ES-I3 (cell line): ENCODE measurements at regions not wholly inside any gene's neighbourhood (a gene's known extent, or its start where the extent isn't known, plus 50 kb on each side); places are given as distances from the start of the nearest gene placed in this dataset.

Experiments
- H3K36me3 ChIP-seq: 2 replicates; pipeline ENCODE4 v1.6.1; 2013; ENCODE audit warnings: mild to moderate bottlenecking, low read length, control low read depth, moderate library complexity; ENCODE audit not compliant: insufficient read depth
- H3K4me1 ChIP-seq: 2 replicates; pipeline ENCODE4 v1.6.1; 2013; ENCODE audit warnings: mild to moderate bottlenecking, control low read depth, low read length; ENCODE audit not compliant: insufficient read depth
- H3K9ac ChIP-seq: 2 replicates; pipeline ENCODE4 v1.6.1; 2013; ENCODE audit warnings: low read depth, mild to moderate bottlenecking, low read length, moderate library complexity
- H3K9me3 ChIP-seq: 2 replicates; pipeline ENCODE4 v1.6.1; 2013; ENCODE audit warnings: mild to moderate bottlenecking, low read length, moderate library complexity; ENCODE audit not compliant: control insufficient read depth, insufficient read depth

- Histone ChIP-seq H3K4me1 (no peaks in the 10 kb centered on the region), H3K36me3 (no peaks in the 10 kb centered on the region), H3K9me3 (no peaks in the 10 kb centered on the region), H3K9ac (no peak overlapping the region)
These were observed 308.9 kb downstream of the BTG1 start for GRCh38 chr12:91836696-91837095.

GRCh38 chr12:91836264-91836663 lies 309.4 kb downstream of the BTG1 start:
- H3K9me3 ChIP-seq = no peaks in the 10 kb centered on the region
- H3K36me3 ChIP-seq = no peaks in the 10 kb centered on the region
- H3K9ac ChIP-seq = no peak overlapping the region
- no peaks in the 10 kb centered on the region for H3K4me1 ChIP-seq

- no peaks in the 10 kb centered on the region for H3K36me3 ChIP-seq
- H3K9ac ChIP-seq = no peak overlapping the region
- no peaks in the 10 kb centered on the region for H3K9me3 ChIP-seq
- H3K4me1 ChIP-seq = no peaks in the 10 kb centered on the region
These were observed 310.0 kb downstream of the BTG1 start for GRCh38 chr12:91835693-91836092.

DNA sequence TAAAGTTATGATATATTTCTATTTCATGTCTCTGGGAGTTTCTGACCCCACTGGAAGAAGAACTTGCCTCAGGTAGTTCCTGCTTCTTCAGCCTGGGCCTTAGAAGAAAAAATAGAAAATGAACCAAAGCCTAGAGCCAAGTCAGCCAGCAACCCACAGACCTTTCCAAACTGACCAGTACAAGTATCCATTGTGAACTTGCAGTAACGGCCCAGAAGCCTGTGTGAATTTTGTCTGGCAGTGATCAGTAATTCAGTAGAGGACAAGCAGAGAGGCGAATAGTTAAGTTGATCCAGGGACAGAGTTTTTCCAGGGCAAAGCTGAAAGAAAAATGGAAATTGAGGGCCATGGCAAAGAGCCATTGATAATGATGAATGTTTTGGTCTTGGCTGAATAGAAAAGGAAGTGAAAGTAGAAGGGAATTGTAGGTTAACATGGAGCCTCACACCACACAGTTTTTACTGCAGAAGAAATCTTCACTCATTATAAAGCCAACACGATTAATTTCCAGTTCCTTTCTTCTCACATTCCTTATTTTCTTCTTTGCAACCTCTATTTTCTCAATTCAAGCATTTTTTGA lies 311.8 kb downstream of the BTG1 start:
- Histone ChIP-seq H3K36me3 (no peaks in the 10 kb centered on the region), H3K9ac (no peak overlapping the region), H3K4me1 (no peaks in the 10 kb centered on the region), H3K9me3 (no peaks in the 10 kb centered on the region)

DNA sequence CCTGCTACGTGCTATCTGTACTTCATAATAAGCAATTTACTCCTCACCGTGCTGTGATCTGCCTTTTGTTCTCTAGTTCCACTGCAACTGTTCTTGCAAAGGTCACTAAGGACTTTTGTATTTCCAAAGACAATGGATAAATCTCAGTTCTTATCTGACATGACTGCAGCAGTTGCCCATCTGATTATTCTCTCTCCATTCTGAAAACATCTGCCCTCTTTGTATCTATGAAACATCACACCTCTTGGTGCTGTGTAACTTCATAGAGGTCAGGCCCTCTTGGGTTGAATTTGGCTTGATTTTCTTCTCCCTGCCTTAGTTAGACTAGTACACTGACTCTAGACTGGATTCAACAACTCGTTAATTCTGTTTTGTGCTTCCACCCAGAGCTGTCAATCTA lies 319.6 kb downstream of the BTG1 start:
- Histone ChIP-seq H3K36me3 (no peaks in the 10 kb centered on the region), H3K9me3 (no peaks in the 10 kb centered on the region), H3K4me1 (no peaks in the 10 kb centered on the region), H3K9ac (no peak overlapping the region)

DNA sequence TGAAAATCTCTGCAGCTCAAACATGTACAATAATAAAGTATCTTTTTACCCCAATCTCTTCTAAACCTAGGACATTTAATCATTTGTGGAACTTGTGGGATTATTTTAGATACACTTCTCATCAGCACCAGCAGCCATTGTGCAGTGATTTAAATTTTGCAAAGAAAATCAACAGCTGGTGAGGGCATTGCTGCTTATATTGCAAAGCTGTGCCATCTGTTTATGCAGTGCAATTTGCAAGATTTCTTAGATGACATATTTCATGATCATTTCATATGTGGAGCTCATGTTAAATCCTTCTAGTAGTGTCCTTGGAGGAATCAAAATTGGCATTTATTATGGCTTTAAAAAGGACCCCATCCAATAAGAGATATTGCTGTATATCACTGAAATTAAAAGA lies 320.7 kb downstream of the BTG1 start:
- Histone ChIP-seq H3K36me3 (no peaks in the 10 kb centered on the region), H3K9ac (no peak overlapping the region), H3K4me1 (no peaks in the 10 kb centered on the region), H3K9me3 (no peaks in the 10 kb centered on the region)

DNA sequence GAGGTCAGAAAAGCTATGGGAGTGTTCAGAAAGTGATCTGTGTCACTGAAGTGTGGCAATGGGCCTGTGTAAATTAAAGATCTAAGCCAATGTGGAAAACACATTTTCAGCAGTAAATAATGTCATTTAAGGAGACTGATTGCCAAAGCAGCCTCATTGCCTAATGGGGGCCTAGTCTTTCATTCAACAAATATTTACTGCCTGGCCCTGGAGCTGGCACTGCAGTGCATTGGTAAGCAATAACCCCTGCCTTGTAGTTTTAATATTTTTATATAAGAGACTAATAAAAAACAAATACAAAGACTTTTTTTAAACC lies 326.6 kb downstream of the BTG1 start:
- H3K9me3 ChIP-seq = no peaks in the 10 kb centered on the region

GRCh38 chr12:91818227-91819131 lies 327.2 kb downstream of the BTG1 start:
- Histone ChIP-seq H3K4me1 (no peaks in the 10 kb centered on the region), H3K36me3 (no peaks in the 10 kb centered on the region), H3K9me3 (no peaks in the 10 kb centered on the region), H3K9ac (no peak overlapping the region)

More for the DNA sequence above, 326.6 kb downstream of the BTG1 start:
- Histone ChIP-seq H3K36me3 (no peaks in the 10 kb centered on the region), H3K9ac (no peak overlapping the region), H3K4me1 (no peaks in the 10 kb centered on the region)

- H3K9me3 ChIP-seq = no peaks in the 10 kb centered on the region
- H3K4me1 ChIP-seq = no peaks in the 10 kb centered on the region
- no peaks in the 10 kb centered on the region for H3K36me3 ChIP-seq
- H3K9ac ChIP-seq = no peak overlapping the region
These were observed 328.1 kb downstream of the BTG1 start for GRCh38 chr12:91817517-91817916.

DNA sequence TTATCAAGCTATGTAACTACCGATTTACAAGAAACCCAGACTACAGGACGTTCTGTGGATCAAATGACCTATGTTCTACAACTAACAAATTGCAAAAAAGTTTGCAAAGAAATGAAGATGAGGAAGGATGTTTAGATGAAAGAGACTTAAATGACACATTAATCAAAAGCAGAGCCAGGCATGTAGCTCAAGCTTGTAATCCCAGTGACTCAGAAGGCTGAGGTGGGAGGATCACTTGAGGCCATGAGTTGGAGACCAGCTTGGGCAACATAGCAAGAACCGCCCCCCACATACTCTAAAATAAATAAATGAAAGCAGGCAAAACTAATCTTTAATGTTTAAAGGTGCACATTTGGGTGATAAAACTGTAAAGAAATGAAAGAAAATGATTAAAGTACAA lies 331.9 kb downstream of the BTG1 start:
- no peaks in the 10 kb centered on the region for H3K36me3 ChIP-seq
- H3K4me1 ChIP-seq = no peaks in the 10 kb centered on the region
- H3K9ac ChIP-seq = no peak overlapping the region
- no peaks in the 10 kb centered on the region for H3K9me3 ChIP-seq

DNA sequence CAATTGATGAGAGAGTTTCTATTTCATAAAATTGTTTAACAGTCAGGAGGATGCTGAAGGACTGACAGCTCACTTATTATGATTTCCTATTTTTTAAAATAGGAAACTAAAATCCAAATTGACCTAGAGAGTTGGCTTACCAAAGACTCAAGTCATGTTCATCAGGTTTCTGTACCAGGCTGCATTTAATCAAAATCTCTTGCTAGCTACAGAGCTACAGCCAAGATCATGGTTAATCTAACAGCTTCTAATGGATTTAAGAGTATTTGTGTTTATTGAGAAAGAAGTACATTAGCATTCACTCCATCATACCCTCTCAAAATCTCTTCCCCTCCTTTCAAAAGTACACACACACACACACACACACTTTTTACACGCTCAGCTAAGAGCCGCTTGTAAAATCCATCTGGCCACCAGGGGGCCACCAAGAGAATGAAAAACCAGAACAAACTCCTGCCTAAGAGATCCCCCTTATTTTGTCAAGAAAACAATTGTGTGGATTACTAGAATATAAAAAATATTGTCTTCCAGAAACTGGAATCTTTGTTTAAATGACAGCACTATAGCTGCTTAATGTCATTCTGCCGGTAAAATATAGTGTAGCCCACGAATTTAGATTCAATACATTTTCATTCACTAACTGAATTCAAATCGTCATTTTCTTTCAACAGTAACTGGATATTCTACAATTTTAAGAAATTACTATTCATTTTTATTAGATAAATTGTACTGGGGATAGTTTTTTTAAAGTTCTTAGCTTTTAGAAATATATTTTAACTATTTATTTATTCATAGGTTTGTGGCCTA lies 334.0 kb downstream of the BTG1 start:
- H3K9ac ChIP-seq = no peak overlapping the region
- no peaks in the 10 kb centered on the region for H3K36me3 ChIP-seq
- H3K4me1 ChIP-seq = no peaks in the 10 kb centered on the region
- H3K9me3 ChIP-seq = no peaks in the 10 kb centered on the region

DNA sequence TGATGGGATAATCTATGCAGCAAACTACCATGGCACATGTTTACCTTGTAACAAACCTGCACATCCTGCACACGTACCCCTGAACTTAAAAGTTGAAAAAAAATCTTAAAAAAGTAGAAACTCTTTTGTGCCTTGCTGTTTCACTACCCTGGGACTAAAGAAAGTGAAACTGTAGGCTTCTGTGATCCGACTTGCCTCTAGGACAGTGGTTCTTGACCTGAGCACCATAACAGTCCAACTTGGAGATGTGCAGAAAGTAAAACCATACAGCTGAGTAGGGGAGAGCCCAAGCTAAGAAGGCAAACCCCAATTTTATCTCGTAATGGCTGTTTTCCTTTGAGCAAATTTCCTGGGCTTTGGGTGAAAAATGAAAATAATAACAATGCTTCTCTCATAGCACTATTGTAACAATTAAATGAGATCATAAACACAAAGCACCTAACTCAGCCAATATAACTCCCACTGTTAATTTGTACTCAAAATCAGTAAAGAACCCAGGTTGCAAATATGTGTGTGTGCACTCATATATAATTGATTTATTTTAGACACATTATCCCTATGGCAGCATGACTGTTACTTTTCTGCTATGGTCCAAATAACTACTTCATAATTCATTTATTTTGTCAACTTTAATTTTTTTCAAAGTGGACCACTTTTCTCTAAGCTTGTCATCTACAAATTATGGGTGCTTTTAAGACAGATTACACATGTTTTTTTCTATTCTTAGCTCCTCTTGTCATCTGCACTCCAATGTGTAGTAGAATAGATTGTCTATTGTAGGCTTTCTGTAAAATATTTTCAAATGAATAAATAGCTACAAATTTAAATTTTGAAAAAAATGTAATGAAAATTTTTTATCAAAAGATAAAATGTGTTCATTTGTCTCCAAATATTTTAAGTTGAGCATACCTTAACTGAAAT lies 334.9 kb downstream of the BTG1 start:
- Histone ChIP-seq H3K36me3 (no peaks in the 10 kb centered on the region), H3K4me1 (no peaks in the 10 kb centered on the region), H3K9me3 (peaks cover 2% of the 10 kb centered on the region; the same call in 1 of the 2 replicates), H3K9ac (no peak overlapping the region)

DNA sequence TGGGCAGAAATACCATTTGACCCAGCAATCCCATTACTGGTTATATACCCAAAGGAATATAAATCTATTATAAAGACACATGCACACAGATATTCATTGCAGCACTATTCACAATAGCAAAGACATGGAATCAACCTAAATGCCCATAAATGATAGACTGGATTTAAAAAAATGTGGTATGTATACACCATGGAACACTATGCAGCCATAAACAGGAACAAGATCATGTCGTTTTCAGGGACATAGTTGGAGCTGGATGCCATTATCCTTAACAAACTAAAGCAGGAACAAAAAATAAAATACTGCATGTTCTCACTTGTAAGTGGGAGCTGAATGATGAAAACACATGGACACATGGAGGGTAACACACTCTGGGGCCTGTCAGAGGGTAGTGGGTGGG lies 335.6 kb downstream of the BTG1 start:
- peaks cover 2% of the 10 kb centered on the region; the same call in 1 of the 2 replicates for H3K9me3 ChIP-seq
- H3K4me1 ChIP-seq = no peaks in the 10 kb centered on the region
- H3K36me3 ChIP-seq = no peaks in the 10 kb centered on the region
- H3K9ac ChIP-seq = no peak overlapping the region

- H3K9me3 ChIP-seq = peaks cover 2% of the 10 kb centered on the region; the same call in 1 of the 2 replicates
- H3K9ac ChIP-seq = no peak overlapping the region
- H3K4me1 ChIP-seq = no peaks in the 10 kb centered on the region
- H3K36me3 ChIP-seq = no peaks in the 10 kb centered on the region
These were observed 340.6 kb downstream of the BTG1 start for GRCh38 chr12:91805031-91805430.
